H9 (cell line): ENCODE measurements at regions not wholly inside any gene's neighbourhood (a gene's known extent, or its start where the extent isn't known, plus 50 kb on each side); places are given as distances from the start of the nearest gene placed in this dataset.
A peak's percentile ranks its signal among the peaks of the same experiment; 100 is the strongest.
"Not testable (repeated sequence)": the region's sequence is repeated elsewhere in the genome, so short reads cannot be mapped to it uniquely, and the experiment has no call there.

Experiments used
- DNase-seq: peaks from one replicate; pipeline ENCODE4 v3.0.0-alpha.2; 2017
- H2AFZ ChIP-seq: one replicate; pipeline ENCODE4 v1.6.1; 2013; ENCODE audit warnings: mild to moderate bottlenecking, low read length, control low read depth, moderate library complexity
- H2AK5ac ChIP-seq: 2 replicates; pipeline ENCODE4 v1.6.1; 2013; ENCODE audit warnings: low read length, control low read depth, mixed read lengths; ENCODE audit not compliant: insufficient read length
- H2BK120ac ChIP-seq: one replicate; pipeline ENCODE4 v1.6.1; 2013; ENCODE audit warnings: low read depth, mild to moderate bottlenecking, low read length, control low read depth, inconsistent platforms; ENCODE audit not compliant: poor library complexity, severe bottlenecking
- H2BK12ac ChIP-seq: 2 replicates; pipeline ENCODE4 v1.6.1; 2013; ENCODE audit warnings: low read length, control low read depth, mixed read lengths, low read depth; ENCODE audit not compliant: insufficient read length
- H2BK15ac ChIP-seq: 2 replicates; pipeline ENCODE4 v1.6.1; 2013; ENCODE audit warnings: low read depth, low read length, control low read depth
- H2BK20ac ChIP-seq: one replicate; pipeline ENCODE4 v1.6.1; 2013; ENCODE audit warnings: low read depth, mild to moderate bottlenecking, low read length, control low read depth, inconsistent platforms; ENCODE audit not compliant: poor library complexity, severe bottlenecking
- H2BK5ac ChIP-seq: 2 replicates; pipeline ENCODE4 v1.6.1; 2013; ENCODE audit warnings: low read length, control low read depth, mixed read lengths; ENCODE audit not compliant: insufficient read length
- H3K14ac ChIP-seq: 2 replicates; pipeline ENCODE4 v1.6.1; 2013; ENCODE audit warnings: low read length, control low read depth; ENCODE audit not compliant: insufficient read depth
- H3K18ac ChIP-seq: 2 replicates; pipeline ENCODE4 v1.6.1; 2013; ENCODE audit warnings: low read depth, mild to moderate bottlenecking, mixed read lengths, low read length, control low read depth; ENCODE audit not compliant: insufficient read length
- H3K23ac ChIP-seq: 2 replicates; pipeline ENCODE4 v1.6.1; 2013; ENCODE audit warnings: low read length, control low read depth, mixed read lengths, low read depth; ENCODE audit not compliant: insufficient read length
- H3K23me2 ChIP-seq: 2 replicates; pipeline ENCODE4 v1.6.1; 2013; ENCODE audit warnings: low read depth, mild to moderate bottlenecking, mixed read lengths, low read length, control low read depth; ENCODE audit not compliant: insufficient read length, poor library complexity, severe bottlenecking
- H3K27ac ChIP-seq: 2 replicates; pipeline ENCODE4 v1.5.1; 2013; ENCODE audit warnings: low read length, control low read depth, mixed read lengths, low read depth; ENCODE audit not compliant: insufficient read length
- H3K27me3 ChIP-seq: 2 replicates; pipeline ENCODE4 v1.6.1; 2013; ENCODE audit warnings: low read length, control low read depth, inconsistent platforms; ENCODE audit not compliant: insufficient read depth
- H3K4ac ChIP-seq: 2 replicates; pipeline ENCODE4 v1.6.1; 2013; ENCODE audit warnings: low read depth, mild to moderate bottlenecking, control low read depth, inconsistent platforms, low read length, moderate library complexity
- H3K4me1 ChIP-seq: 2 replicates; pipeline ENCODE4 v1.6.1; 2013; ENCODE audit warnings: low read length, control low read depth, inconsistent platforms; ENCODE audit not compliant: insufficient read depth
- H3K4me2 ChIP-seq: 2 replicates; pipeline ENCODE4 v1.6.1; 2013; ENCODE audit warnings: low read length, control low read depth, mixed read lengths; ENCODE audit not compliant: insufficient read length, insufficient read depth
- H3K56ac ChIP-seq: 2 replicates; pipeline ENCODE4 v1.6.1; 2013; ENCODE audit warnings: low read depth, mild to moderate bottlenecking, mixed read lengths, low read length, control low read depth; ENCODE audit not compliant: insufficient read length
- H3K79me1 ChIP-seq: 2 replicates; pipeline ENCODE4 v1.6.1; 2013; ENCODE audit warnings: low read depth, mild to moderate bottlenecking, moderate library complexity, low read length, control low read depth, inconsistent platforms; ENCODE audit not compliant: insufficient read depth, poor library complexity, severe bottlenecking
- H3K79me2 ChIP-seq: 2 replicates; pipeline ENCODE4 v1.6.1; 2013; ENCODE audit warnings: low read length, control low read depth, inconsistent platforms; ENCODE audit not compliant: insufficient read depth
- H3K9ac ChIP-seq: 2 replicates; pipeline ENCODE4 v1.6.1; 2013; ENCODE audit warnings: low read length, control low read depth, mixed read lengths; ENCODE audit not compliant: insufficient read length; ENCODE audit errors: extremely low read depth
- H3K9me3 ChIP-seq: one replicate; pipeline ENCODE4 v1.6.1; 2013; ENCODE audit warnings: low read depth, low read length, inconsistent platforms; ENCODE audit not compliant: control insufficient read depth
- H3T11ph ChIP-seq: one replicate; pipeline ENCODE4 v1.6.1; 2013; ENCODE audit warnings: mild to moderate bottlenecking, low read length, control low read depth, inconsistent platforms
- H4K20me1 ChIP-seq: one replicate; pipeline ENCODE4 v1.6.1; 2013; ENCODE audit not compliant: control insufficient read depth, insufficient read length, insufficient read depth
- H4K5ac ChIP-seq: 2 replicates; pipeline ENCODE4 v1.6.1; 2013; ENCODE audit warnings: low read depth, mild to moderate bottlenecking, mixed read lengths, low read length, control low read depth; ENCODE audit not compliant: insufficient read length
- H4K8ac ChIP-seq: replicated peaks from 2 replicates; pipeline ENCODE4 v1.6.1; 2013; ENCODE audit warnings: low read length, control low read depth, mixed read lengths, low read depth; ENCODE audit not compliant: insufficient read length
- H4K91ac ChIP-seq: 2 replicates; pipeline ENCODE4 v1.6.1; 2013; ENCODE audit warnings: low read depth, mild to moderate bottlenecking, moderate library complexity, mixed read lengths, low read length, control low read depth; ENCODE audit not compliant: insufficient read length
- H3K27ac Mint-ChIP-seq, 3 experiments: 2 replicates in 2 of 3; 3 replicates in 1 of 3; pipeline ENCODE4 v1.8.0; 2020 to 2021; ENCODE audit warnings: mixed read lengths in 3 of 3, mild to moderate bottlenecking in 1 of 3, moderate library complexity in 1 of 3
- H3K27me3 Mint-ChIP-seq: 2 replicates; pipeline ENCODE4 v1.8.0; 2021; ENCODE audit warnings: low read depth, mild to moderate bottlenecking, moderate library complexity, mixed read lengths
- H3K36me3 Mint-ChIP-seq, 3 experiments: 2 replicates in 2 of 3; 3 replicates in 1 of 3; pipeline ENCODE4 v1.8.0; 2020 to 2021; ENCODE audit warnings: low read depth in 3 of 3, mixed read lengths in 3 of 3; ENCODE audit not compliant: insufficient read depth in 1 of 3
- H3K4me1 Mint-ChIP-seq, 2 experiments: 2 replicates each; pipeline ENCODE4 v1.8.0; 2020; ENCODE audit warnings: mixed read lengths in 2 of 2
- H3K4me3 Mint-ChIP-seq, 2 experiments: 2 replicates in 1 of 2; 3 replicates in 1 of 2; pipeline ENCODE4 v1.8.0; 2020 to 2021; ENCODE audit warnings: mild to moderate bottlenecking in 2 of 2, mixed read lengths in 2 of 2, moderate library complexity in 1 of 2
- H3K9me3 Mint-ChIP-seq, 2 experiments: 2 replicates in 1 of 2; 3 replicates in 1 of 2; pipeline ENCODE4 v1.8.0; 2020; ENCODE audit warnings: mild to moderate bottlenecking in 2 of 2, mixed read lengths in 2 of 2, moderate library complexity in 1 of 2
- CTCF ChIP-seq: fragments of 200-600 bp; sonication (generic); conservative IDR thresholded peaks from 3 replicates; pipeline ENCODE4 v1.8.0; 2021; ENCODE audit warnings: antibody characterized with exemption, mild to moderate bottlenecking
- WGBS: extraction: QIAGEN DNeasy Blood & Tissue Kit; methylation state at CpG from one replicate; pipeline ENCODE4 v1.1.7; 2013; ENCODE audit warnings: missing lambda C conversion rate, low lambda C conversion rate, mixed read lengths; ENCODE audit not compliant: insufficient read length; ENCODE audit errors: extremely low coverage; 5-methylcytosine and 5-hydroxymethylcytosine counted together

GRCh38 chr12:27859648-27860047 is 79.6 kb upstream of the MANSC4 start:
- Histone ChIP-seq H3K27me3 (no peaks in the 10 kb centered on the region), H3K4ac (no peak overlapping the region), H3K18ac (peak overlapping the region; percentile 23), H3K9ac (no peak overlapping the region), H2BK20ac (no peak overlapping the region), H2BK15ac (no peak overlapping the region), H3K9me3 (no peaks in the 10 kb centered on the region), H3K23ac (no peak overlapping the region), H4K5ac (no peak overlapping the region), H3K56ac (no peak overlapping the region), H3K79me1 (no peaks in the 10 kb centered on the region), H3K79me2 (no peaks in the 10 kb centered on the region), H3K4me1 (no peaks in the 10 kb centered on the region), H3K23me2 (no peaks in the 10 kb centered on the region), H2BK12ac (no peak overlapping the region), H3T11ph (no peak overlapping the region), H2BK120ac (no peak overlapping the region), H3K14ac (no peak overlapping the region), H2AK5ac (no peak overlapping the region), H4K8ac (no peak overlapping the region), H4K20me1 (no peaks in the 10 kb centered on the region), H2AFZ (no peak overlapping the region), H4K91ac (no peak overlapping the region), H2BK5ac (no peak overlapping the region), H3K27ac (no peak overlapping the region), H3K4me2 (no peak overlapping the region)
- peak; percentile 40; the same call in 1 of the 3 replicates for TF ChIP-seq CTCF
- no CpG with 5 or more reads among the region's 4 CpGs for WGBS
- no peak overlapping the region for H3K27ac Mint-ChIP-seq
- no peaks in the 10 kb centered on the region for H3K27me3 Mint-ChIP-seq
- DNase-seq, result no peak
- no peaks in the 10 kb centered on the region; a peak in 1 of 5 replicates for H3K9me3 Mint-ChIP-seq
- H3K4me3 Mint-ChIP-seq, result no peak overlapping the region
- H3K4me1 Mint-ChIP-seq, result no peaks in the 10 kb centered on the region
- H3K36me3 Mint-ChIP-seq, result no peaks in the 10 kb centered on the region

DNA sequence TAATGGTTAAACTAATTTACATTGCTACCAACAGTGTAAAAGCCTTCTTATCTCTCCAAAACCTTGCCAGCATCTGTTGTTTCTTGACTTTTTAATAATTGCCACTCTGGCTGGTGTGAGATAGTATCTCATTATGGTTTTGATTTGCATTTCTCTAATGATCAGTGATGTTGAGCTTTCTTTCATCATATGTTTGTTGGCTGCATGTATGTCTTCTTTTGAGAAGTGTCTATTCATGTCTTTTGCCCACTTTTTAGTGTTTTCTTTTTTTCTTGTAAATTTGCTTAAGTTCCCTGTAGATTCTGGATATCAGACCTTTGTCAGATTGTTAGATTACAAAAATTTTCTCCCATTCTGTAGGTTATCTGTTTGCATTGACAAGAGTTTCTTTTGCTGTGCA is 77.0 kb upstream of the MANSC4 start:
- not testable (repeated sequence) for H3K4me1 Mint-ChIP-seq, H3K27ac Mint-ChIP-seq, H3K18ac ChIP-seq, H3K79me2 ChIP-seq, H4K8ac ChIP-seq, H3K4me2 ChIP-seq, H4K20me1 ChIP-seq, H3K14ac ChIP-seq, H4K91ac ChIP-seq, H2AK5ac ChIP-seq, H3K23ac ChIP-seq, H3K79me1 ChIP-seq, H3K27me3 ChIP-seq, H3K27ac ChIP-seq, H3K9me3 Mint-ChIP-seq, H4K5ac ChIP-seq, H3K56ac ChIP-seq, H2BK5ac ChIP-seq, H3K4ac ChIP-seq, H3K4me3 Mint-ChIP-seq, H3K27me3 Mint-ChIP-seq, H2BK20ac ChIP-seq, H2BK15ac ChIP-seq, DNase-seq, H3K9me3 ChIP-seq, H2AFZ ChIP-seq, H3K23me2 ChIP-seq, H3K36me3 Mint-ChIP-seq, H2BK120ac ChIP-seq, H3K4me1 ChIP-seq, H3K9ac ChIP-seq, H2BK12ac ChIP-seq, H3T11ph ChIP-seq
